Endodermal cell (in vitro differentiated cells): ENCODE measurements at regions not wholly inside any gene's neighbourhood (a gene's known extent, or its start where the extent isn't known, plus 50 kb on each side); places are given as distances from the start of the nearest gene placed in this dataset.
A peak's percentile ranks its signal among the peaks of the same experiment; 100 is the strongest.

ENCODE experiments used
- DNase-seq: peaks from one replicate; pipeline ENCODE4 v3.0.0-alpha.2; 2017
- H3K27ac ChIP-seq: 2 replicates; pipeline ENCODE4 v1.5.1; 2013; ENCODE audit warnings: mild to moderate bottlenecking, low read depth, low read length, moderate library complexity
- H3K27me3 ChIP-seq: 2 replicates; pipeline ENCODE4 v1.6.1; 2013; ENCODE audit warnings: mild to moderate bottlenecking, low read length, moderate library complexity; ENCODE audit not compliant: insufficient read depth, control insufficient read depth, poor library complexity, severe bottlenecking
- H3K36me3 ChIP-seq: 2 replicates; pipeline ENCODE4 v1.7.0; 2013; ENCODE audit warnings: mild to moderate bottlenecking, low read length, moderate library complexity; ENCODE audit not compliant: control insufficient read depth, insufficient read depth
- H3K4me1 ChIP-seq: one replicate; pipeline ENCODE4 v1.7.0; 2013; ENCODE audit warnings: low read length; ENCODE audit not compliant: control insufficient read depth, insufficient read depth
- H3K4me3 ChIP-seq: 2 replicates; pipeline ENCODE4 v1.5.1; 2013; ENCODE audit warnings: mild to moderate bottlenecking, low read length, moderate library complexity
- H3K9ac ChIP-seq: 2 replicates; pipeline ENCODE4 v1.6.1; 2013; ENCODE audit warnings: mild to moderate bottlenecking, low read length, moderate library complexity; ENCODE audit not compliant: poor library complexity, severe bottlenecking; ENCODE audit errors: extremely low read depth
- H3K9me3 ChIP-seq: 2 replicates; pipeline ENCODE4 v1.6.1; 2013; ENCODE audit warnings: mild to moderate bottlenecking, low read length, moderate library complexity; ENCODE audit not compliant: control insufficient read depth
- H3K27ac Mint-ChIP-seq: 2 replicates; pipeline ENCODE4 v1.8.0; 2020; ENCODE audit warnings: mixed read lengths
- H3K27me3 Mint-ChIP-seq: 2 replicates; pipeline ENCODE4 v1.8.0; 2021; ENCODE audit warnings: mild to moderate bottlenecking, mixed read lengths; ENCODE audit not compliant: insufficient read depth
- H3K36me3 Mint-ChIP-seq: 2 replicates; pipeline ENCODE4 v1.8.0; 2020; ENCODE audit warnings: low read depth, mixed read lengths
- H3K4me1 Mint-ChIP-seq: 2 replicates; pipeline ENCODE4 v1.8.0; 2020; ENCODE audit warnings: mixed read lengths
- H3K4me3 Mint-ChIP-seq: 2 replicates; pipeline ENCODE4 v1.8.0; 2020; ENCODE audit warnings: mild to moderate bottlenecking, moderate library complexity, mixed read lengths
- H3K9me3 Mint-ChIP-seq: 2 replicates; pipeline ENCODE4 v1.8.0; 2020; ENCODE audit warnings: mild to moderate bottlenecking, mixed read lengths
- WGBS, 2 experiments: methylation state at CpG; one replicate each; pipeline versions ENCODE4 v1.1.5 to v1.1.7; 2013; ENCODE audit warnings: missing lambda C conversion rate in 2 of 2, mixed read lengths in 1 of 2; ENCODE audit not compliant: insufficient coverage in 1 of 2, insufficient read length in 1 of 2; 5-methylcytosine and 5-hydroxymethylcytosine counted together
- TF ChIP-seq, protein P1 (sequence below): fragments of 200-600 bp; sonication (generic); conservative IDR thresholded peaks from 2 replicates; pipeline ENCODE4 v1.5.0; 2021; ENCODE audit warnings: antibody characterized with exemption, mild to moderate bottlenecking

DNA sequence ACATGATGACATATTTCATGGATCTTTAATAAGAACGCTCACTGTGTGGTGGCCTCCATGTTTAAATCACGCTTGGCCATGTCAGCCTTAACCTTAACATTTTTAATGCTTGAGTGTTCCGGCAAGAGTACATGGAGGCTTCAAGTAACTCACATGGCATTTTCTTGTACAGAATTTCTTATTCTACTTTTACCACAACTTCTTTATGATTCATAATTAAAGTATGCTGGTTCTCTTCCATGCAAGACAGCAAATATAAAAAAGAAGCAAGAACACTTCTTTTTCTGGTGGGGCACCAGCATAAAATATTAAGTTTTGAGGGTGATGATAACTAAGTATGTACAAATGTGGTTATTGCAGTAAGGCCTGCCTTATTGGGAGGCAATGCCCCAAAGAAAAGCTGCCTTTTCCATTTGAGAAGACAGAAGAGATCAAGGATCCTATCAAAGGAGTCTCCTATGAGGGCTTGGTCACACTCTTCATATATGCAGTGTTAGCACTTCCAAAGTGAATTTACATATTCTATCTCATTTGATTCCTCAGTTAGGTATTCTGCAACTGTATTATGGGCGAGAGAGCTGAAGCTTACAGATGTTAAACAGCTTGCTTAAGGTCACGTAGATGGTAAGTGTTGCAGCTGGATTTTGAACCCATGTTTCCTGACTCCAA lies 382.7 kb upstream of the MEF2C start:
- TF ChIP-seq, protein P1, sequence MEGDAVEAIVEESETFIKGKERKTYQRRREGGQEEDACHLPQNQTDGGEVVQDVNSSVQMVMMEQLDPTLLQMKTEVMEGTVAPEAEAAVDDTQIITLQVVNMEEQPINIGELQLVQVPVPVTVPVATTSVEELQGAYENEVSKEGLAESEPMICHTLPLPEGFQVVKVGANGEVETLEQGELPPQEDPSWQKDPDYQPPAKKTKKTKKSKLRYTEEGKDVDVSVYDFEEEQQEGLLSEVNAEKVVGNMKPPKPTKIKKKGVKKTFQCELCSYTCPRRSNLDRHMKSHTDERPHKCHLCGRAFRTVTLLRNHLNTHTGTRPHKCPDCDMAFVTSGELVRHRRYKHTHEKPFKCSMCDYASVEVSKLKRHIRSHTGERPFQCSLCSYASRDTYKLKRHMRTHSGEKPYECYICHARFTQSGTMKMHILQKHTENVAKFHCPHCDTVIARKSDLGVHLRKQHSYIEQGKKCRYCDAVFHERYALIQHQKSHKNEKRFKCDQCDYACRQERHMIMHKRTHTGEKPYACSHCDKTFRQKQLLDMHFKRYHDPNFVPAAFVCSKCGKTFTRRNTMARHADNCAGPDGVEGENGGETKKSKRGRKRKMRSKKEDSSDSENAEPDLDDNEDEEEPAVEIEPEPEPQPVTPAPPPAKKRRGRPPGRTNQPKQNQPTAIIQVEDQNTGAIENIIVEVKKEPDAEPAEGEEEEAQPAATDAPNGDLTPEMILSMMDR, result no peak
- Histone ChIP-seq H3K9ac (no peak overlapping the region), H3K27me3 (peaks cover 19% of the 10 kb centered on the region), H3K9me3 (no peaks in the 10 kb centered on the region), H3K36me3 (no peaks in the 10 kb centered on the region), H3K4me3 (no peak overlapping the region), H3K27ac (no peak overlapping the region), H3K4me1 (no peaks in the 10 kb centered on the region)
- Mint-ChIP-seq H3K9me3 (no peaks in the 10 kb centered on the region), H3K4me3 (no peak overlapping the region), H3K27me3 (peaks cover 7% of the 10 kb centered on the region), H3K27ac (no peak overlapping the region), H3K4me1 (no peaks in the 10 kb centered on the region), H3K36me3 (no peaks in the 10 kb centered on the region)
- no peak for DNase-seq
- 94 to 97% methylated on average over 2 to 5 of the region's 5 CpGs for WGBS, 2 experiments

DNA sequence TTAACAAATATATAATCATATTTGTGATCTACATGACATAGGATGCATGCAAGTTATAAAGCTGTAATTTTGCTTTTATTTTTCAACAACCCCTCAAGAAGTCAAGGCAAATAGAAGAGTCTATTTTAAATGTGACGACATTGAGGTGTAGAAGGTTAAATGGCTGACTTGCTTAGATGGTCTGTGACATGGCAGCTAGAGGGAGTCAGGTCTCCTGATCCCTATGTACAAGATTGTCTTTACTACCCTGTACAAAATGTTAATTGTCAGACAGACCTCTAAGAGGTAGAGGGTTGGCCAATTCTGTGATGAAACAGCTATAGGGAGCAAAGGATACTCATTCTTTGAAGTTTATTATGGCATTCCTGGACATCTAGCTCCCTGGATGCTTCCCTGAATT lies 380.9 kb upstream of the MEF2C start:
- H3K9ac ChIP-seq, result no peak overlapping the region
- H3K4me3 ChIP-seq, result no peak overlapping the region
- Mint-ChIP-seq H3K27ac (no peak overlapping the region), H3K4me3 (no peak overlapping the region), H3K36me3 (no peaks in the 10 kb centered on the region), H3K9me3 (no peaks in the 10 kb centered on the region), H3K4me1 (no peaks in the 10 kb centered on the region), H3K27me3 (peaks cover 7% of the 10 kb centered on the region)
- no peak for DNase-seq
- WGBS, 2 experiments, result 90% methylated on average over 1 of the region's 1 CpG; no CpG with 5 or more reads in 1 of the 2 experiments
- H3K4me1 ChIP-seq, result no peaks in the 10 kb centered on the region
- TF ChIP-seq, protein P1, result peak; percentile 62
- no peak overlapping the region for H3K27ac ChIP-seq
- H3K27me3 ChIP-seq, result peaks cover 12% of the 10 kb centered on the region
- no peaks in the 10 kb centered on the region for H3K9me3 ChIP-seq
- no peaks in the 10 kb centered on the region for H3K36me3 ChIP-seq

DNA sequence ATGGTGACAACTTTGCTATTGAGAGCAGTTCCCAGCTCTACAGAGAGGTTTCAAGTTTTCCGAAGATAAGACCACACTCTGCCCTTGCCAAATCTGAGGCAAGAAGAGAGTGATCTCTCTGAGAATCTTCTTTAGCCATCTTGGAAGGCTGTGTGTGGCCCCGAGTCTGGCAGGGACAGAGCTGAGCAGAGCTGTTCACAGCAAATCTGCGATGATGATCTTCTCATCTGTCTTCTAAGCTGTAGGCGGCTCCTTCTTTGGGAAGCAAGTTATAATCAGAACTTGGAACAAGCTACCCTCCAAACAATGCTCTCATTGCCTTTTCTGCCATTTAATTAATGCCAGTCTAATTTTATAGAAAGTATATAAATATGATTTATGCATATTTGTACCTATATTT lies 379.0 kb upstream of the MEF2C start:
- Histone ChIP-seq H3K27me3 (peaks cover 3% of the 10 kb centered on the region), H3K36me3 (no peaks in the 10 kb centered on the region), H3K9ac (no peak overlapping the region), H3K4me3 (no peak overlapping the region), H3K27ac (no peak overlapping the region), H3K4me1 (no peaks in the 10 kb centered on the region), H3K9me3 (no peaks in the 10 kb centered on the region)
- no peaks in the 10 kb centered on the region for H3K9me3 Mint-ChIP-seq
- no peak overlapping the region for H3K27ac Mint-ChIP-seq
- no peaks in the 10 kb centered on the region for H3K36me3 Mint-ChIP-seq
- no peaks in the 10 kb centered on the region for H3K4me1 Mint-ChIP-seq
- peaks cover 4% of the 10 kb centered on the region for H3K27me3 Mint-ChIP-seq
- H3K4me3 Mint-ChIP-seq, result no peak overlapping the region
- TF ChIP-seq, protein P1, result no peak
- no peak for DNase-seq
- 87 to 89% methylated on average over 4 of the region's 4 CpGs for WGBS, 2 experiments
